GM12878 (cell line): ENCODE measurements at regions not wholly inside any gene's neighbourhood (a gene's known extent, or its start where the extent isn't known, plus 50 kb on each side); places are given as distances from the start of the nearest gene placed in this dataset.

Experiments used
- ATAC-seq: fragments of 200-7000 bp; cut with Tn5 transposase; 3 replicates; pipeline ENCODE4 v1.9.1; 2020; ENCODE audit warnings: mild to moderate bottlenecking, moderate library complexity
- BruUV-seq: library from RNA; stranded (reverse); fragments of 400-500 nt; replicated peaks from 2 replicates; lab custom pipeline; 2021; lab: Mats Ljungman, UMichigan
- CTCF ChIA-PET: fragments of 300-600 bp; sonication (Branson Sonifier 250); formaldehyde crosslinking; extraction: SDS; loops from one replicate; lab custom pipeline; 2021; ENCODE audit warnings: inconsistent platforms; lab: Yijun Ruan, JAX
- POLR2A ChIA-PET: fragments of 350-600 bp; formaldehyde crosslinking; extraction: SDS; loops from one replicate; lab custom pipeline; 2021; ENCODE audit warnings: inconsistent platforms; lab: Charles Lee
- RAD21 ChIA-PET: fragments of 300-600 bp; sonication (Branson Sonifier 250); formaldehyde crosslinking; loops from one replicate; lab custom pipeline; 2023; ENCODE audit warnings: antibody characterized with exemption; ENCODE audit not compliant: unreplicated experiment; lab: Charles Lee
- SMC1A ChIA-PET: fragments of 300-600 bp; sonication (Branson Sonifier 250); formaldehyde crosslinking; loops from one replicate; lab custom pipeline; 2023; ENCODE audit not compliant: unreplicated experiment, uncharacterized antibody; lab: Charles Lee
- DNase-seq: peaks from one replicate; pipeline ENCODE4 v3.0.0-alpha.2; 2011; ENCODE audit warnings: low read depth, low spot score
- FAIRE-seq: peaks from 3 replicates; lab custom pipeline; 2011; peaks lifted over from hg19 to GRCh38; lab: Jason Lieb, UNC
- H2AFZ ChIP-seq: 2 replicates; pipeline ENCODE4 v1.6.0; 2011; ENCODE audit warnings: low read depth, low read length, control low read depth; ENCODE audit not compliant: control insufficient read depth
- H3K27ac ChIP-seq: 2 replicates; pipeline ENCODE4 v1.5.1; 2011; ENCODE audit warnings: control low read depth; ENCODE audit not compliant: control insufficient read depth, insufficient read depth
- H3K27me3 ChIP-seq, 2 experiments: replicated peaks in 1 of 2; 2 replicates each; pipeline versions ENCODE4 v1.6.0 to v1.6.1; 2011; ENCODE audit warnings: low read length in 1 of 2; ENCODE audit not compliant: control insufficient read depth in 2 of 2, insufficient read depth in 2 of 2
- H3K36me3 ChIP-seq, 2 experiments: 2 replicates each; pipeline ENCODE4 v1.5.1; 2011; ENCODE audit warnings: low read length in 1 of 2; ENCODE audit not compliant: control insufficient read depth in 2 of 2, insufficient read depth in 2 of 2
- H3K4me1 ChIP-seq: 2 replicates; pipeline ENCODE4 v1.6.1; 2011; ENCODE audit warnings: mild to moderate bottlenecking, low read length, moderate library complexity, mixed read lengths; ENCODE audit not compliant: control insufficient read depth, insufficient read depth
- H3K4me2 ChIP-seq: 2 replicates; pipeline ENCODE4 v1.6.0; 2011; ENCODE audit warnings: control low read depth; ENCODE audit not compliant: control insufficient read depth, insufficient read depth
- H3K4me3 ChIP-seq: fragments of 200-600 bp; sonication (generic); 2 replicates; pipeline ENCODE4 v1.5.1; 2016
- H3K79me2 ChIP-seq: 2 replicates; pipeline ENCODE4 v1.6.0; 2011; ENCODE audit warnings: low read length; ENCODE audit not compliant: control insufficient read depth, insufficient read depth
- H3K9ac ChIP-seq: 2 replicates; pipeline ENCODE4 v1.8.0; 2011; ENCODE audit warnings: low read length, control low read depth, mixed read lengths; ENCODE audit not compliant: control insufficient read depth, insufficient read depth
- H3K9me3 ChIP-seq: replicated peaks from 3 replicates; pipeline ENCODE4 v1.5.1; 2011; ENCODE audit warnings: mild to moderate bottlenecking, low read length; ENCODE audit not compliant: control insufficient read depth, insufficient read depth
- H4K20me1 ChIP-seq: 2 replicates; pipeline ENCODE4 v1.6.0; 2011; ENCODE audit not compliant: control insufficient read depth, insufficient read depth
- CTCF ChIP-seq, 3 experiments: IDR thresholded peaks in 2 of 3; conservative IDR thresholded peaks in 1 of 3; 2 replicates each; pipeline ENCODE4 v1.5.1; 2011; ENCODE audit warnings: low read depth in 3 of 3, low read length in 3 of 3, mild to moderate bottlenecking in 3 of 3, control low read depth in 2 of 3, moderate library complexity in 2 of 3, inconsistent platforms in 1 of 3, mixed read lengths in 1 of 3; ENCODE audit not compliant: control insufficient read depth in 2 of 3, insufficient read depth in 1 of 3; ENCODE audit errors: extremely low read depth in 1 of 3
- ELK1 ChIP-seq: IDR thresholded peaks from 2 replicates; pipeline ENCODE4 v1.6.1; 2012; ENCODE audit warnings: low read depth, low read length, improper control_type of control experiment
- JUNB ChIP-seq: IDR thresholded peaks from 2 replicates; pipeline ENCODE4 v1.6.1; 2016; ENCODE audit warnings: antibody characterized with exemption, mild to moderate bottlenecking
- RAD21 ChIP-seq: IDR thresholded peaks from 2 replicates; pipeline ENCODE4 v1.6.1; 2011; ENCODE audit warnings: mild to moderate bottlenecking, low read depth, low read length, moderate library complexity; ENCODE audit not compliant: insufficient read depth
- WGBS: methylation state at CpG from one replicate; pipeline ENCODE4 v1.1.6; 2016; ENCODE audit warnings: low lambda C conversion rate; ENCODE audit not compliant: insufficient replicate concordance, insufficient coverage; ENCODE audit errors: missing lambda C conversion rate; 5-methylcytosine and 5-hydroxymethylcytosine counted together
- in situ Hi-C: fragments of 300-500 bp; cut with MboI; formaldehyde crosslinking; loops from 9 replicates; pipeline ENCODE4 v1.14.3; 2018; ENCODE audit warnings: mixed read lengths
- intact Hi-C: fragments of 100-400 bp; cut with micrococcal nuclease; formaldehyde crosslinking; loops from one replicate; pipeline ENCODE4 v1.14.2; 2022; ENCODE audit not compliant: unreplicated experiment

- H2AFZ ChIP-seq, result no peak overlapping the region
- H3K27me3 ChIP-seq, result no peaks in the 10 kb centered on the region
- ChIA-PET RAD21 (interaction anchor here (1.0 kb wide), 1 partner anchor 214 kb away, joined by 3 read pairs; no protein-coding TSS in a partner anchor), SMC1A (interaction anchor here (0.7 to 2.2 kb wide), 2 partner anchors 12 to 71 kb away, joined by 3 to 7 read pairs; no protein-coding TSS in a partner anchor), CTCF (interaction anchor here (0.9 kb wide), 2 partner anchors 12 to 662 kb away, joined by 3 to 4 read pairs; no protein-coding TSS in a partner anchor), POLR2A (no interaction called here)
- TF ChIP-seq RAD21 (0 out of 2 replicates have a peak, but pooled peaks have one; percentile 9), JUNB (no peak), CTCF (IDR thresholded peaks at IDR 0.05 in 2 of 3, conservative IDR thresholded peaks at IDR 0.05 in 1 of 3; ENCODE audit: control insufficient read depth in 2 of 3, extremely low read depth in 1 of 3, insufficient read depth in 1 of 3, low read depth in 3 of 3, low read length in 3 of 3) (peak in 1 of 3 experiments; percentile 22; a peak in 2 of 6 replicates), ELK1 (no peak)
- H3K27ac ChIP-seq, result no peak overlapping the region
- no peaks in the 10 kb centered on the region for H4K20me1 ChIP-seq
- H3K9me3 ChIP-seq, result no peaks in the 10 kb centered on the region
- intact Hi-C loops, result no loop called here
- in situ Hi-C loops, result no loop called here
- FAIRE-seq (no peak), DNase-seq (no peak), ATAC-seq (no peak)
- no peak overlapping the region for H3K4me3 ChIP-seq
- H3K4me2 ChIP-seq, result no peak overlapping the region
- H3K9ac ChIP-seq, result no peak overlapping the region
- WGBS, result 0% methylated on average over 2 of the region's 2 CpGs
- no peaks in the 10 kb centered on the region for H3K36me3 ChIP-seq
- H3K79me2 ChIP-seq, result no peaks in the 10 kb centered on the region
- H3K4me1 ChIP-seq, result no peaks in the 10 kb centered on the region
- BruUV-seq, result no TSS peak
These were observed 567.9 kb upstream of the GBE1 start for GRCh38 chr3:82329300-82329699.
